ENCODE measurements at regions not wholly inside any gene's neighbourhood (a gene's known extent, or its start where the extent isn't known, plus 50 kb on each side); places are given as distances from the start of the nearest gene placed in this dataset.

DNA sequence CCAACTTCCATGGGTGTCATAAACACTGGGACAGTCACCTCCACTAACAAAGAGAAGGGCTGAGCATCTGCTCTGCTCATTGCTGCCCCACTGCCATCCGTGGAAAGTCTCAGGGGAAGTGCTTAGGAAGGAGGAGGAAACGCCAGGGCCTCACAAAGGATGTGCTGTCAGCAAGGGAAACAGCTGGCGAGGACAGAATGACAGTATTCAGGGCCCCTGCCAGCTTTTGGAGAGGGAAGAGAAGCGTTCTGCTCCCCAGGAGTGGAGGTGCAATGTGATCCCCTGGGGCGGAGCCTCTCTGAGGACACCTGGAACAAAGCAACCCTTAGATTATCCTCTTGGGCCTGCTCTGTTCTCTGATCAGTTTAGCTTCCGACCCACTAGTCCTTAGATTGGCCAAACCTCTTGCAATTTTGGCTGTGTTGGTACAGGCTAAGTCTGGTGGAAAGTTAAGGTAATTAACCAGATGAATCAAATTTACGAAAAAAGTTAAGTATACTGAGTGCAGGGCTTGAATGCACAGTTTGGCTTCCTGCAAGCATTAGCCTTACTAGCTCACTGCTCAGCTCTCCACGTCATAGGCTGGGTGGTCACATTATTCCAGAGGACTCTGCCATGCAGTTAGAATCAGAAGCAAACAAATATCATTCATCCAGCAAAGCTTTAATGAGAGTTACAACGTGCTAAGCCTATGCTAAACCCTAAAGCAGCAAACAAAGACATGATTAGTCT lies 170.2 kb upstream of the NFIA start:
- DNase-seq (ENCODE audit: low spot score) = no peak
- ATAC-seq (ENCODE audit: low FRiP score) = no peak
- TF ChIP-seq, protein P1, sequence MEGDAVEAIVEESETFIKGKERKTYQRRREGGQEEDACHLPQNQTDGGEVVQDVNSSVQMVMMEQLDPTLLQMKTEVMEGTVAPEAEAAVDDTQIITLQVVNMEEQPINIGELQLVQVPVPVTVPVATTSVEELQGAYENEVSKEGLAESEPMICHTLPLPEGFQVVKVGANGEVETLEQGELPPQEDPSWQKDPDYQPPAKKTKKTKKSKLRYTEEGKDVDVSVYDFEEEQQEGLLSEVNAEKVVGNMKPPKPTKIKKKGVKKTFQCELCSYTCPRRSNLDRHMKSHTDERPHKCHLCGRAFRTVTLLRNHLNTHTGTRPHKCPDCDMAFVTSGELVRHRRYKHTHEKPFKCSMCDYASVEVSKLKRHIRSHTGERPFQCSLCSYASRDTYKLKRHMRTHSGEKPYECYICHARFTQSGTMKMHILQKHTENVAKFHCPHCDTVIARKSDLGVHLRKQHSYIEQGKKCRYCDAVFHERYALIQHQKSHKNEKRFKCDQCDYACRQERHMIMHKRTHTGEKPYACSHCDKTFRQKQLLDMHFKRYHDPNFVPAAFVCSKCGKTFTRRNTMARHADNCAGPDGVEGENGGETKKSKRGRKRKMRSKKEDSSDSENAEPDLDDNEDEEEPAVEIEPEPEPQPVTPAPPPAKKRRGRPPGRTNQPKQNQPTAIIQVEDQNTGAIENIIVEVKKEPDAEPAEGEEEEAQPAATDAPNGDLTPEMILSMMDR (IDR thresholded peaks at IDR 0.05) = no peak

DNA sequence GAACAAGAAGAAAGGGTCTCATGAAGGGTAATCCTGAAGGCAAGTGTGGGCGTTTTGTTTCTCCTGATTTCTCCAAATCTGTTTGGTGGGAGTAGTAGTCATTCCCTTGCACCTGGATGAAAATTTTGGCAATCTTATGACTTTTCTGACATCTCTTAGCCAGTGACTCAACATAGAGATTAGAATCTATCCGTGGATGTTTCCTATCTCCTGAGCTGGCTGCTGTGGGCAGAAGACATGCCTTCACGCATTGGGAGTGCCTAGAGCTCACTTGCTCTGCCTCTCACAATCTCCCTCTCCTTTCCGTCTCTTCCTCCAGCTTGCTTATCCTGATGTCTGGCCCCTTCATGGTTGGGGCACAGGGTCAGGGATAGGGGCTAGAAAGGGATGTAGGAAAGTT lies 174.2 kb upstream of the NFIA start:
- DNase-seq (ENCODE audit: low spot score) (no peak), ATAC-seq (ENCODE audit: low FRiP score) (no peak)
- TF ChIP-seq, protein P1 (IDR thresholded peaks at IDR 0.05) = no peak

DNA sequence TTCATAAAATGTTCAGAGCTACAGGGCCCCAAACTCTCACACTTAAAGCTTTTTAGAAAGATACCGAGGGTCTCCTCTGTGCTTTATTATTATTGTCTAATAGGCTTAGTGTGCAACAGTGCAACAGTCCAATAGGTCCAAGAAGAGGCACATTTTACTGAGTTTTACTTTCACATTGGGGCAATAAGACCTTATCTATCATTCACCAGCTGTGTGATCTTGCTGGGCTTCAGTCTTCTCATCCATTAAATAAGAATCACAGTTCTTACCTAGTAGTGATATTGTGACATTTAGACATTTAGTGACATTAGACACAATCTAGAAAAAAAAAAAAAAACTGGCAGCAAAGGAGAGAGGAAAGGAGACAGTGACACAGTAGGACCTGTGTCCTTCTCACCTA lies 175.8 kb upstream of the NFIA start:
- TF ChIP-seq, protein P1 (IDR thresholded peaks at IDR 0.05) = no peak
- no peak for ATAC-seq (ENCODE audit: low FRiP score)
- no peak for DNase-seq (ENCODE audit: low spot score)

DNA sequence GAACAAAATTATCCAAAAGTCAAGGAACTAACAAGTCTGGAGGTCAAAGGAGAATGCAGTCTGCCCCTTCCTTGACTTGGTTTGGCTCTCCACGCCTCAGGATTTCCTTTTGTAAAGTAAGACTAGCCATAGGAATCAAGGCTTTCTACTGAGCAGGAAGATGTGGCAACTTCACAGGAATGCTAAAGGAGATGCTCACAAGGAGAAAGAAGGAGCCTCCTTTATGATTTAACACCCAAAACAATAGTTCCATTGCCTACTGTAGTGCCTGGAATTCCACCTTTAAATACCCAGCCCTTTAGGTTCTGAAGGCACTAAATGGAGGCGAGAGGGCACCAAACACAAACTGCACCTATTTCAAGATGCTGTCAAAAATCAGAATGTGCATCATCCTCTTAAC lies 176.3 kb upstream of the NFIA start:
- no peak for ATAC-seq (ENCODE audit: low FRiP score)
- no peak for DNase-seq (ENCODE audit: low spot score)
- TF ChIP-seq, protein P1 (IDR thresholded peaks at IDR 0.05) = no peak

DNA sequence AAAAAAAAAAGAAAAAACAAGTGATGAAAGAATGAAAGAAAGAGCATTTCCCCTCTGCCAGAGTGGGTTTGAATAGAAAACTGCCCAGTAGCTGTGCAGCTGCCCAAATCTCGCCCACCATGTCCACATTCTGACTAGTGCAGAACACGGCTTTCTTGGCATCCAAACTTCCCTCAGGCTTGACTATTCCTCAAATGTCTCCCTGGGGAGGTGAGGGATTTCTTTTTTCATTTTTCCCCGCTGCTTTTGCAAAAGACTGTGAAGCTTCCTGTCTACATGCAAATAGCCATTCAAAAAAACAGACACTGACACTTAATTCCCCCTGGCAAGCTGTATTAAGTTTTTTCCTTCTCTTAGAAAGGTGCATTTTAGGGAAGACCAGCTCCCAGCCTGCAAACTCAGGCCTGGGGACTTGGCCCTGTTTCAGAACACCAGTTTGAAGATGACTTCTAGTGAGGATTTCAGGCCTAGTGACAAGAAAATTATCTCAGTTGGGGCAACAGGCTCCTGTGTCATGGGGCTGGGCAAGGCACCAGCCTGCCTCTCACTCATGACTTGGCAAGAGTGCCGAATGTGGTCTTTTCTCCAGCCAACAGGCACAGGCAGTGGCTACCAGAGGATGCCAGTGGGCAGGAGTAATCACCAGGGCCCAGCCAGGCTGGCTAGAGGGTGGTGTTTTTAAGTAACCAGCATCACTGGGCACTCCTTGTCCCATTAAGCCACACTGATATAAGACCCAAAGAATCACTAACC lies 178.1 kb upstream of the NFIA start:
- DNase-seq (ENCODE audit: low spot score) (no peak), ATAC-seq (ENCODE audit: low FRiP score) (no peak)
- TF ChIP-seq, protein P1 (IDR thresholded peaks at IDR 0.05) = no peak

DNA sequence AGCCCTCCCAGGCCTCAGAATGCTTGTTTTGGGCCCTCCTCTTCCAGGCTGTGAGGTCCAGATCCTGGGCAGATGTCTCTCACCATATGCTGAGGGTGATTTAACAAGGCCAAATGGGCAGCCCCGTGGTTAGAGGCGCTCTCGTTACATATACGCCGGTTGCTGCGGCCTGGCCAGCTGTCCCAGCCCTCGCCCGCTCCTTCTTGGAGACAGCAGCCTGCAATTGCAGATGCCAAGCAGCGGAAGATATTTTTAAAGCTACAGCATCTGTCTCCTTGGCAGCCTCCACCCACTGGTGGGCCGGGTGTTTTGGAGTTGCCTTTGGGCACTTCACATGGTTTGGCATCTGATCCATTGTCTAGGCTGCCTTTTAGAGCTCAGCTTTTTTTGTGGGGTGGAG lies 178.8 kb upstream of the NFIA start:
- DNase-seq (ENCODE audit: low spot score) (no peak), ATAC-seq (ENCODE audit: low FRiP score) (no peak)
- TF ChIP-seq, protein P1 (IDR thresholded peaks at IDR 0.05) = no peak

DNA sequence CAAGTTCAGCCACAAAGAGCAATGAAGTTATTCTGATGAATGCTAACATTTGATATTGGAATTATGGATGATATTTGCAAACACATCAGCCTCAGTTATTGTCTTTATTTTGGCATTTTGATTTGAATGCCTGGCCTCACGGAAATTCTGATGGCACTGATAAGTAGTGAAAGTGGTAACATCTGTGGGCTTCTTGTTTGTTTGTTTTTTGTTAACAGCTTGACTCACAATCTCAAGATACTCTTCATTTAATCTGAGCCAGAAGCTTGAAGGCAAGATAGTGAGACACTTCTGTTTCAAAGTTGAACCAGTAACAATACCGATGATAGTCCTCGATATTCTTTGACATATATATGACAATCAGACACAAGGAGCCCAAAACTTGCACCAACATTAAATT lies 182.9 kb upstream of the NFIA start:
- TF ChIP-seq, protein P1 (IDR thresholded peaks at IDR 0.05) = no peak
- ATAC-seq (ENCODE audit: low FRiP score) (no peak), DNase-seq (ENCODE audit: low spot score) (no peak)
